Lower leg skin (tissue), 3 donors: ENCODE measurements at regions not wholly inside any gene's neighbourhood (a gene's known extent, or its start where the extent isn't known, plus 50 kb on each side); places are given as distances from the start of the nearest gene placed in this dataset.

Source experiments
- CTCF ChIP-seq, 3 donors: fragments of 450-650 bp; IDR thresholded peaks; one replicate each; pipeline ENCODE4 v1.5.1; 2016; ENCODE audit warnings: antibody characterized with exemption in 3 of 3, mild to moderate bottlenecking in 3 of 3, moderate library complexity in 2 of 3
- POLR2A ChIP-seq, 2 donors: fragments of 450-650 bp; IDR thresholded peaks; one replicate each; pipeline ENCODE4 v1.6.1; 2016 to 2017; ENCODE audit warnings: antibody characterized with exemption in 2 of 2, mild to moderate bottlenecking in 1 of 2, moderate library complexity in 1 of 2

- TF ChIP-seq CTCF (IDR thresholded peaks at IDR 0.05) (no peak), POLR2A (IDR thresholded peaks at IDR 0.05) (no peak)
Measured at GRCh38 chr11:79796704-79797103, 355.9 kb upstream of the TENM4 start.
